GM21576 (cell line): ENCODE measurements at regions not wholly inside any gene's neighbourhood (a gene's known extent, or its start where the extent isn't known, plus 50 kb on each side); places are given as distances from the start of the nearest gene placed in this dataset.

Experiments used
- ATAC-seq: cut with Tn5 transposase; IDR thresholded peaks from one replicate; pipeline ENCODE4 v1.9.1; 2021; ENCODE audit warnings: mild to moderate bottlenecking, moderate library complexity; ENCODE audit not compliant: unreplicated experiment

GRCh38 chr2:155350783-155351580 is 652.5 kb downstream of the KCNJ3 start:
- ATAC-seq = no peak

DNA sequence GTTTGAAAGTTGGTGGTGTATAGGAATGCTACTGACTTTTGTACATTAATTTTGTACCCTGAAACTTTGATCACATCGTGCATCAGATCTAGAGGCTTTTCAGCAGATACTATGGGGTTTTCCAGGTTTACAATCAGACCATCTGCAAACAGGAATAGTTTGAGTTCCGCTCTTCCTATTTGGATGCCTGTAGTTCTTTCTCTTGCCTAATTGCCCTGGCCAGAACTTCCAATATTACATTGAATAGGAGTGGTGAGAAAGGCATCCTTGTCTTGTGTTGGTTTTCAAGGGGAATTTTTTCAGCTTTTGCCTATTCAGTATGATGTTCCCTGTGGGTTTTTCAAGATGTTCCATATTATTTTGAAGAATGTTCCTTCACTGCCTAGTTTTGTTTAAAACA is 633.5 kb downstream of the KCNJ3 start:
- no peak for ATAC-seq

DNA sequence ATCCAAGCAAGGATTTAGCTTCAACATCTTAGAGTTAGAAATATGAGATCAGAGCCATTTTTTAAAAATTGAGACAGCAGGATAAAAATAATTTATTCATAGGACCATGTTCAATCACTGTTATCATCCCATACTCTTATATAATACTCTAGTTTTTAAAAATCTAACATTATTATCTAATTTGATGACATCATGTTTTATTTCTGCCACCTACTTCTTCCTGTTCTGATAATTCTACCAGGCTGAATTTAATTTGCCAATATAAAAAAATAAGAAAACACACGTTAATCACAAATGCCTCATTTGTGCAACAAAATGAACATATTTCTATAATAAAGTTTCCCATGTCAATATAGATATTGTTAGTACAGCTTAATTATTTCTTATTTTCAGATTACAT is 621.7 kb downstream of the KCNJ3 start:
- no peak for ATAC-seq

- ATAC-seq = no peak
Measured at GRCh38 chr2:155318710-155319109, 620.2 kb downstream of the KCNJ3 start.

DNA sequence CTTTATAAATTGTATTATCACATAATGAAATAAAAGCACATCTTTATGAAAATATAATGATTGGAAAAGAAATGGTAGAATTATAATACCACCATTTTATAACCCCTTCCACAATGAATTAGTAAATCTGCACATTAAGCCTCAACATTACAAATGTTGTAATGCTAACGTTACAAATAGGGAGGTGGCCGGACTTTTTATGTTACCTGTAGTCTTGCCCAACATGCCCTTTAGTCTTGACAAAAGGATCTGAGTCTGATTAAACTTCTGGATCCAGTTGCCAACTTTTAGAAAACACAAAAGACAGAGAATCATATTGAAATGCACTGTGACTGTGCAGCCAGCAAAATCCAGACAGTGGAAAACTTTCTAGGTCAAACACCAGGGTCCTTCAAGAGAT is 617.3 kb downstream of the KCNJ3 start:
- no peak for ATAC-seq

DNA sequence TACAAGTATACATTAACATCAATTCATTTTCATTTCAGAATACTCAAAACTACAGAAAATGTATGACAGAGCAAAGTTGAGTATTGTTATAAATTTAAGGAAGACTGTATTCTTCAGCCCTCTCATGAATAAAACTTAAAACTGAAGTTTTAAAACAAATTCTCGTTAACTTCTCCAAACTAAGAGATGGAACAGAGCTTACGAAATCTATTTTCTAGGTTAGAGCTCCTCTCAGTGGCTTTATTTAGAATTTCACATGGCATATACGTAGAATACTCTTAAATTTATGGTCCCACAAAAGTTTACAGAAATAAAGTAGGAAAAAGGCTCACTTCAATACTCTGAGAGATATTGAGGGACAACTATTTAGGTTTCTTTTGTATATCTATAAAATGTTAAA is 612.1 kb downstream of the KCNJ3 start:
- peak; percentile 57 for ATAC-seq

- ATAC-seq = no peak
Measured at GRCh38 chr2:155309483-155309882, 611.0 kb downstream of the KCNJ3 start.

- no peak for ATAC-seq
Measured at GRCh38 chr2:155308367-155309009, 610.0 kb downstream of the KCNJ3 start.

DNA sequence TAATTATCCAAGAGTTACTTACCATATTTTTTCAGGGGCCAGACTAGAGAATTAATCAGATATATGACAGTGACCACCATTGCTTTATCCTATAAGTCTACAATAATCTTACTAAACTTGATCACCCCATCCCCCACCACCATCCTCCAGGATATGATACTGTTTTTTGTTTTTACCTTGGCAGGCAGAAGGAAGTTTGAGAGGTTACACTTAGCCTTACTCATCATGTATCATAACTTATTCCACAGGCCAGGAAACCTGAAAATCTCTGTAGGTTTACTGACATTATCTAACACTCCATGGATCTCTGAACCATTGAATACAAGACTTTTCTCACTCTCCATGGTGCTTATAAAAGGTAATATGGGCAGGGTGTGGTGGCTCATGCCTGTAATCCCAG is 602.7 kb downstream of the KCNJ3 start:
- ATAC-seq = no peak

DNA sequence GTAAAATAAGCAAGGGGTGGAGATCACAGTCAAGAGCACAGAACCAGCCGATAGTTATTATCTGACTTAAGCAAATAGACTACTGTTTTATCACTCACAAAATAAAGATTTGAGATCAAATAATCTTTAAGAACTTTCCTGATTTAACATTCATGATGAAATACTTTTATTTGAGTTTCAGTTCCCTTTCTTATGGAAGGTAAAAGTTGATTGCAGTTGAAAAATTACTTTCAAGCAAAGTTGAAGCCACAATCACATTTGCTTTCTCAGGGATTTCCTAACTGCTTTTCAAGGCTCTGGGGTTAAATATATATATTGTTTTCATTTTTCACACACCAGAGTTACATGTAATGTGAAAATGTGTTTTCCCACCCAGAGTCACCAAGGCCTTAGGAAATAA is 599.5 kb downstream of the KCNJ3 start:
- ATAC-seq = no peak

DNA sequence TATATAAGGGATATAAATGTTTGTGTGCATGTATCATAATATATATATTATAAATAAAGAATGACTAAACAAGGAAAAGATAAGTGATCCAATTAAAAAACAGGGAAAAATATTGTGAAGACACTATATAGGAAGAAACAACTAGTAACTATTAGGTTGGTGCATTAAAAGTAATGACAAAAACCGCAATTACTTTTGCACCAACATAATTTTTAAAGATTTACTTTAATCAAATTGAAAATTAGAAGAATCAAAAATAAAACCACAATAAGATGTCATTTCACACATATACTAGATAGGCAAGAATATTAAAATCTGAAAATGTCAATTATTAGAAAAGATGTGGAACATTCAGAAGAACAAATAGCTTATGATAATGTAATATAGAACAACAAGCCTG is 595.9 kb downstream of the KCNJ3 start:
- no peak for ATAC-seq

GRCh38 chr2:155281907-155282306 is 583.4 kb downstream of the KCNJ3 start:
- ATAC-seq = no peak

GRCh38 chr2:155273323-155273722 is 574.8 kb downstream of the KCNJ3 start:
- no peak for ATAC-seq

DNA sequence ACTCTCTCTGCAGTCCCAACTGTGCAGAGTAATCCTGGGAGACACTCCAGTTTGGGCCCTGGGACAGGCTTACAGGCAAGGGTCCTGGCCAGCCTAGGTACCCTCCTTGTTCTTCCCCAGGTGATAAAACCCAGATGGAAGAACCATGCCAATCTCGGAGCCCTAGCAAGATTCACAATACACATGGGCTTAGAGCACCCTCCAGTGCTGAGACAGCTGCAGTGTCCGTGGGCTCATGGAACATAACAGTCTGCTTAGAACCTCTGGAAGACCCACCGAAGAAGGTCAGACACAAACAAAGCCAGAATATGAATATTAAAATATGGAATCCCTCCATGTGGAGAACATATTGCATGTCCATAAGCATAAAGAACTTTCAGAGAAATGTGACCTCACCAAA is 568.1 kb downstream of the KCNJ3 start:
- no peak for ATAC-seq

- no peak for ATAC-seq
Measured at GRCh38 chr2:155266109-155266508, 567.6 kb downstream of the KCNJ3 start.

- no peak for ATAC-seq
Measured at GRCh38 chr2:155256803-155257202, 558.3 kb downstream of the KCNJ3 start.

DNA sequence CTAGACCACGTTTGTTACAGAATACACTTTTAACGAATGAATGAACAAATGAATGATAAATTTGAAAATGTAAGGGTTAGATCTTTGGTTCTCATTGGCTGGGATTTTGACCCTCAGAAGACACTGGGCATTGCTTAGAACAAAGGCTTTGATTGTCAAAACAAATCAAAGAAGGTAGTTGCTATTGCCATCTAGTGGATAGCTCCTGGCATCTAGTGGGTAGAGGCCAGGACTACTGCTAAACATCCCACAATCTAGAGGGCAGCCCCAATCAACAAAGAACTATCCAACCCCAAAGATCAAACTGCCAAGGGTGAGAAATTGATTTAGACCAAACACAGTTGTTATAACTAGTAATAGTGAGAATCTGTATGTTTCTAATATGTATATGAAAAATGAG is 552.3 kb downstream of the KCNJ3 start:
- ATAC-seq = peak; percentile 78

DNA sequence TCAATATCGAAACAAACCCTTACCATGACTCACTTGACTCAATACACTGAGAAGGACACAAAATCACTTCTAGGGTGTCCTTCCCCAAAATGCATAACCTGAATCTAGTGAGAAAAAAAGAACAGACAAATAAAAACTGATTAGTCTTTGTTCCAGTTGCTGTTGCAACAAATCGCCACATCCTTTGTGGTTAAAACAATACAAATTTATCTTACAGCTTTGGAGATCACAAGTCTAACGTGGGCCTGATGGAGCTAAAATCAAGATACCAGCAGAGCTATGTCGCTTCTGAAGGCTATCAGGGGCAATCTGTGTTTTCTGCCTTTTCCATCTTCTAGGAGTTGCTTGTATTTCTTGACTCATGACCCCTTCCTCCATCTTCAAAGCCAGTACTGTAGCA is 541.7 kb downstream of the KCNJ3 start:
- ATAC-seq = no peak

DNA sequence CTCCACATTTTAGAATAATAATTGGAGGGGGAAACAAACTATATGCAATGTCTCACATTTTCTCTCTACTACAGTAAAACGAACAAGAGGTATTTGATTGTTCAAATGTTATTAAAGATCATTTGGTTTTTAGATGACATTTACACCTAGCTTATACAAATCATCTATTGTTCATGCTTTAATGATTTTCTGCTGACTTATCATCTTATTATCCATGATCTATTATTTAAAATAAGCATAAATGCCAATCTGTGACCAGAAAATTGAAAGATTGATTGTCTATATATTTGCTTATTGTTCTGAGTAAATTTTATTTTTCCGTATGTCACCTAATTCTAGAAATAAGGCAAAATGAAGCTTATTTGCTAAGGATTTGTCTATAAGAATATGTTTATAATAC is 537.2 kb downstream of the KCNJ3 start:
- no peak for ATAC-seq

- peak; percentile 52 for ATAC-seq
Measured at GRCh38 chr2:155223781-155224406, 525.4 kb downstream of the KCNJ3 start.

GRCh38 chr2:155218945-155219344 is 520.5 kb downstream of the KCNJ3 start:
- ATAC-seq = peak; percentile 68

DNA sequence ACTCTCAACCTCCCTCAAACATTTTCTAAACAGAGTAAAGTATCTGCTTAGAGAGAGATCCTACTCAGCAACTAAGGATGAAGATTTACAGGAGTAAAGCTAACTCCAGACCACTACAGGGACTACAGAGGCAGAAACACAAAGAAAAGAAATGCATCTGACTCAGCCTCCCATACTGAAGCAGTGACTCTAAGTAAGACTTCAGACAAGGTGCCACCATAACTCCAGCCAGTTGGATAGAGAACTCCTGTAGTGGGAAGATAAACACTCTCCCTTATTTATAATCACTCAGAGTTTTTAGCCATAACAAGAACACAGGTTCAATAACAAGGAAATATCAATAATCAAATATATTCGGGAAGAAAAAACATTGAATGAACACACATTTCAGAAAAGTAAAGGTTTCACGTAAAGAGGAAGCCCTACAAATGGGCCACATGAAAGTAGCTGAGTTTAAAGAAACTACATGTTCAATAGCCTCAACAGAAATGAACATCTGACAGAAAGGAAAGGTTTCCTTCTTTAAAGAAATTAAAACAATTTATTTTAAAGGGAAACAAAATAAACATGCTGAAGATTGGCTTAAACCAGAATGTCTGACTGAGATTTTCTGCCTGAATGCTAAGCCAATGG is 519.9 kb downstream of the KCNJ3 start:
- peak; percentile 47 for ATAC-seq
